ENCODE measurements at regions not wholly inside any gene's neighbourhood (a gene's known extent, or its start where the extent isn't known, plus 50 kb on each side); places are given as distances from the start of the nearest gene placed in this dataset.

DNA sequence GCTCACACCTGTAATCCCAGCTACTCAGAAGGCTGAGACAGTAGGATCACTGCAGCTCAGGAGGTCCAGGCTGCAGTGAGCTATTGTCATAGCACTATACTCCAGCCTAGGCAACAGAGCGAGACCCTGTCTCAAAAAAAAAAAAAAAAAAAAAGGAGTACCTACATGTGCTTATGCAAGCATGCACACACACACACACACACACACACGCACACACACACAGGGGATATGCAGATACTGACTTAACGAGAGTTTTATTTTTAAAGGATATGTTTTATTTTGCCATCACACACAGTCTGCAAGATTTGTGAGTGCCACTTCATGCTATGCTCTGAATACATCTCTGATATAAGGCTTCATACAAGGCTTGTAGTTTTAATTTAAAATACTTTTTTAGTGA lies 479.3 kb downstream of the NEBL start:
- TF ChIP-seq GATA3 (IDR thresholded peaks at IDR 0.05; ENCODE audit: low read depth, low read length) (no peak), GATA2 (IDR thresholded peaks at IDR 0.05; ENCODE audit: low read depth, low read length) (no peak)

All from SH-SY5Y (cell line).